HG03045 (cell line): ENCODE measurements at regions not wholly inside any gene's neighbourhood (a gene's known extent, or its start where the extent isn't known, plus 50 kb on each side); places are given as distances from the start of the nearest gene placed in this dataset.
"Not testable (repeated sequence)": the region's sequence is repeated elsewhere in the genome, so short reads cannot be mapped to it uniquely, and the experiment has no call there.

Experiments
- ATAC-seq: cut with Tn5 transposase; IDR thresholded peaks from one replicate; pipeline ENCODE4 v1.9.1; 2021; ENCODE audit warnings: mild to moderate bottlenecking, moderate library complexity; ENCODE audit not compliant: unreplicated experiment

DNA sequence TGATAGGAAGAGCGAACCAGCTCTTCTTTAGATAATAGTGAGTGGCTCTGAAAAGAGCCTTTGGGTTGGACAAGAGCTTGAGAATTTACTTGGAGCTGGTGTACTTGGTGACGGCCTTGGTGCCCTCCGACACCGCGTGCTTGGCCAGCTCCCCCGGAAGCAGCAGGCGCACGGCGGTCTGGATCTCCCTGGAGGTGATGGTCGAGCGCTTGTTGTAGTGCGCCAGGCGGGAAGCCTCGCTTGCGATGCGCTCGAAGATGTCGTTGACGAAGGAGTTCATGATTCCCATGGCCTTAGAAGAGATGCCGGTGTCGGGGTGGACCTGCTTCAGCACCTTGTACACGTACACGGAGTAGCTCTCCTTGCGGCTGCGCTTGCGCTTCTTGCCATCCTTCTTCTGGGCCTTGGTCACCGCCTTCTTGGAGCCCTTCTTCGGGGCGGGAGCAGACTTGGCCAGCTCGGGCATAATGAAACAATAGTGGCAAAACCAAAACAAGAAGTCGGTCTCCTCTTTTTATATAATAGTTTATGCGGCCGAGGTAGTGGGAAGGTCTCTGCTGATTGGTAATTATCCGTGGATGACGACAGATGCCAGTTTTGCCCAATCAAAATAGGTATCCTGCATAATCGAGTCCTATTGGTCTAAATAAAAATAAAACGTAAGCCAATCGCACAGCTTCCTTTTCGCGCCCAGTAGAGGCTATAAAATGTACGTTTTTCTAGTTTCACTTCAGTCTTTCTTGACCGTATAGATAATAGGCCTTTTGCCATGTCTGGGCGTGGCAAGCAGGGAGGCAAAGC lies 104.6 kb downstream of the OR2B2 start:
- ATAC-seq: peak; percentile 80

DNA sequence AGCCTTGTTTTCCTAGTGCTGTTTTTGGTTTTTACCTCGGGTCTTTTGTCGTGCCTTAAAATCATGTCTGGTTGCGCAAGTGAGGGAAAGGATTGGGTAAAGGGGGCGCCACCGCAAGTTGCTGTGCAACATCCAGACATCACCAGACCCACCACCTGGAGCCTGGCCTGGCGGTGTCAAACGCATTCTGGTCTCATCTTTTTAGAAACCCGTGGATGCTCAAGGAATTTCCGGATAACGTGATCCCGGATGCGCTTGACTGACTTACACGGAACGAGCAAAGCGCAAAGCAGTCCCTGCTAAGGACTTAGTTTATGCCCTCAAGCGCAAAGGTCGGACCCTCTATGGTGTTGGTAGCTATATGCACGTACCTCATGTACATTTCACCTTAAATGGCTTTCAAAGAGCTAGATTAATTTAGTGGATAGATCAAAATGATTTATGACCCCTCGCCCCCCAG lies 105.2 kb downstream of the OR2B2 start:
- no peak for ATAC-seq

DNA sequence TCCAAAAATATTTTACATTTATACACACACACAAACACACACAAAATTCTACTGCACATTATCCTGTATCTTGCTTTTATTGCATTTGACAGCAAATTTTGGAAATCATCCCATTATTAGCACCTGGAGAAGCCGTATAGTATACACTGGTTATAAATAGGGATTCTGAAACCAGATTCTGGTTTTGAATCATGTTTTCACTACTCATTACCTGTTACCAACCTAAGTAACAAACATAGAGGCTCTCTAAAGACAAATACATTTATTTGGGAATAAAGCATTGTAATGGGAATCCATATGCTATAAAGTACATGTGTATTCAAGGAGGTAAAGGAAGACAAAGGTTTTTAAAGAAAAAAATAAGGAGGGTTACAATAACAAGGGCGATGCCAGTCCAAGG lies 106.8 kb downstream of the OR2B2 start:
- no peak for ATAC-seq

DNA sequence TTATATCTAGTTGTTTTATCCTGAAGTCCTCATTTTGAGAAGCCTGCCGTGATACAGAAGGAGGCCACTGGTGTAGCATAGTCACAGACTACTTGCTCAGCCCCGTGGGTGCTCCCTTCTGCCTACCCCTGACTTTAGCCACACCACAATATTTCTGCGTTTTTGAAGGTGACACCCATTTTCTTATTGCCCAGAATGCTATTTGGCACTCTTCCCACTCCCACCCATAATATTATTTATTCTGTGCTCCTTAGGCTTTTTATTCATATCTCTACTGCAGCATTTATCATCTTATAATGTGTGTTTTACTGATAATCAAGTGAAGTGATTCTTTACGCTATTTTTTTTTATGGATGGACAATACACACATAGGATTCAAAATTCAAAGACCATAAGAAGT lies 107.3 kb downstream of the OR2B2 start:
- no peak for ATAC-seq

DNA sequence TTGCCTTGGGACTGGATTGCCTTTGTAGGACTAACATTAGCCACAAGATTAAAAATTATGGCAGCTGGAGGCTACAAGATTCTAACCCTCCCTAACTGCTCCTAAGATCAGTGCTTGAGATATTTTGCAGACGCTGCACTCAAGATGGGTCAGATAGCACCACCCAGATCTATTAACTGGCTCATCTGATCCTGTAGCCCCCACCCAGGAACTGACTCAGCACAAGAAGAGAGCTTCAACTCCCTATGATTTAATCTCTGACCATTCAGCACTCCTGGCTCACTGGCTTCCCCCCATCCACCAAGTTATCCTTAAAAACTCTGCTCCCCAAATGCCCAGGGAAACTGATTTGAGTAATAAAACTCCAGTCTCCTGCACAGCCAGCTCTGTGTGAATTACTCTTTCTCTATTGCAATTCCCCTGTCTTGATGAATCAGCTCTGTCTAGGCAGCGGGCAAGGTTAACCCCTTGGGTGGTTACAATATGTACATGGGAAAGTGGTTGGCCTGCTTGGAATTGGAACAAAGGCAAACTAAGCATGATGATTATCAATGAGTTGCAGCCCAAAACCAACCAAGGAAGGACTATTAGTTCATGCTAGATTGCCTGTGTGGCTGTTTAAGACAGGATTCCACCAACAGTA lies 111.3 kb downstream of the OR2B2 start:
- ATAC-seq: no peak

DNA sequence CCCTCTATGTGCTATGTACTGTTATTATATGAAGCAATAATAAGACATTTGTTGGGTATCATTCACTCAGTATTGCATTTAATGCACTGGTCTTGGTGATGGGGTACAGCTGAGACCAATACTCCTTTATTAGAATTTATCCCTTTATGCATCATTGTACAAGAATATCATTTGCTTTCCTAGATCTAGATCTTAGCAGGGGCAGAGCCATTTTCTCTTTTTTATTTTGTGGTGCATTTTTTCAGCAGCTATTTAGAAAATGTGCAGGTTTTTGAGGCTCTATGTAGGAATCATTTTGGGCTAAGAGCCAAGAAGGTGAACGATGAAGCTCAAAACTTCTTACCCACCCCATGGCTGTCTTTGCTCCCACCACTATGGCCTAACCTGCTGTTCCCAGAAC lies 114.2 kb downstream of the OR2B2 start:
- ATAC-seq: no peak

DNA sequence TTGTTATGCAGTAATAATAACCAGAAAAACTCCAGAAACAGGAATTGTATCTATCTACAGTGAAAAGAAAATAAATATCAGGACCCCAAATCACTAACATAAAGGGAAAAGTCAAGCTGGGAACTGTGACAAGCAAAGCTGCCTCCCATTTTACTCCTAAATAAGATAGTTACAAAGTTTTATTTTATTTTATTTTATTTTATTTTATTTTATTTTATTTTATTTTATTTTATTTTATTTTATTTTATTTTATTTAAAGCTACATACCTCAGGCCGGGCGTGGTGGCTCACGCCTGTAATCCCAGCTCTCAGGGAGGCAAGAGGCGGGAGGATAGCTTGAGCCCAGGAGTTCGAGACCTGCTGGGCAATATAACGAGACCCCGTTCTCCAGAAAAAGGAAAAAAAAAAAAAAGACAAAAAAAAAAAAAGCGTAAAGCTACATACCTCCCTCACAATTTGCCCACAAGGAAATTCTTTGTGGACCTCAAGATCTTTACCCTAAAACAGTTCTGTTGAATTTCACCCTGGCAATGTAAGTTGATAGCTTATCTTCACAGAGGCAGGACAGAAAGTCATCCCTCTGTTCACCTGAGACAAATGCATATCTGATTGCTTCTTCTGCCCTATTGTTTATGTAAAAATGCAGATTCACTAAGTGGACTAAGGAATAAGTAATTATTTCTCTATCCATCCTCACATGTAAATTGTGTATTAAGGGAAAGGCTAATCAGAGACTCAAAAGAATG lies 115.3 kb downstream of the OR2B2 start:
- not testable (repeated sequence) for ATAC-seq

DNA sequence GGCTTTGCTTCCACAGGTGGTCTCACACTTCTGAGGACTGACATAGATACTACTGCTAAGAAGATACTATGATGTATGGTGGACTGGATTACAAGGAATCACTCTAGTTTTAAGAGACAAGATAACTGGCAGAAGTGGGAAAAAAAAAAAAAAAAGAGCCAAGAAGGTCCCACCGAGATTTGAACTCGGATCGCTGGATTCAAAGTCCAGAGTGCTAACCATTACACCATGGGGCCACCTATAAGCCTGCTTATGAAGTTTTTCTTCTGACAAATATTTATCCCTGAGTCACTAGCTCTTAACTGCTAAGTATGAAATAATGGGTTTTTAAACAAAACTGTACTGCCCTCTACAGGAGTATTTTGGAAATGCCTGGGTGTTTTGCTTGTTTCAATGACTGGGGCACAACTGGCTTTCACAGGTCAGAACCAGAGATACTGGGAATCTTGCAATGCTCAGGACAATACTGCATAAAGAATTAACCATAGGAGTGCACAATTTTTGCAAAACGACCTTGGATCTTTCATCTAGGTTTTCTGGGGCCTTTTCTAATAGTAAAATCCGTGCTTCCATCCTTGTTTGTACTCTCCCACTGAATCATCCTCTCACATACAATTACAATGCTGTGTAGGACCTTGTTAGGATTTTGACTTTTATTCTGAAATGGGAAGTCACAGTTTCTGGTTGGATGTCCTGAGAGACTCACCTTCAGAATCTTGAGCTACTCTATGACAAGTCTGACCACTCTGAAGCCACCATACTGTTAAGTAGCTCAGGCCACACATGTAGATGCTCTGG lies 116.3 kb downstream of the OR2B2 start:
- ATAC-seq: peak; percentile 42

DNA sequence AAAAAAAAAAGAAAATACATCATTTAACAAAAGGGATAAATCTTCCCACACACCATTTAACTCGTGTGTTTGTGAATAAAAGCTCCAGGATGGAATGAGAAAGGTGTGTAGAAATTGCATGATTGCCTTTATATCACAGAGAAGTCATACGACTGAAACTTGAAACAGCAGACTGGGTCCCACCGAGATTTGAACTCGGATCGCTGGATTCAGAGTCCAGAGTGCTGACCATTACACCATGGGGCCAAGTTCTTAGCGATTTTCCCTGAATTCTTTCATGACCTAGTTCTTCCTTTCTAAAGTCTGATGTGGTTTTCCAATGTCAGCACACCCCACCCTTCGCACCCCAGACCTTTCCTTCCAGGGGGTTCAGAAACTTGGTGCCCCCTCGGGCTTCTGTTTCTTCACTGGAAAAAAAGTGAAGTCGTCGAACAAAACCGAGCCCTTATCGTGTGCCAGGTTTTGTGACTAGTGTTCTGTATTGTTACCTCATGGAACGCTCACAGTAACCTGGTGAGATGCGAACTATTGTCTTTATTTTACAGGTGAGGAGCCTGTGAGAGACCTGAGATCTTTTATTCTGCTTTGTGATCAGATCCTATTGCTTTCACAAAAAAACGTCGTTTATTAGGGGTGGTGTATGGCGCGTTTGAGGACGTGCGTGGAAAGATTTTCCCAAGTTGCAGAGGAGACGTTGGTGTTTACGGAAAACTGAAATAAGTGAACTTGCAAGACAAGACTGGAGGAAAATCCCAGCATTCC lies 120.8 kb downstream of the OR2B2 start:
- ATAC-seq: no peak

DNA sequence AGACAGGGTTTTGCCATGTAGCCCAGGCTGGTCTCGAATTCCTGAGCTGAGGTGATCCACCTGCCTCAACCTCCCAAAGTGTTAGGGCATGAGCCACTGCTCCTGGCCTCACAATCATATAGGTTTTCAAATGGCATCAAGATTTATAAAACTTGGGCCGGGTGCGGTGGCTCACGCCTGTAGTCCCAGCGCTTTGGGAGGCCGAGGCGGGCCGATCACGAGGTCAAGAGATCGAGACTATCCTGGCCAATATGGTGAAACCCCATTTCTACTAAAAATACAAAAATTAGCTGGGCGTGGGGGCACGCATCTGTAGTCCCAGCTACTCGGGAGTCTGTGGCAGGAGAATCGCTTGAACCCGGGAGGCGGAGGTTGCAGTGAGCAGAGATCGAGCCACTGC lies 123.8 kb downstream of the OR2B2 start:
- not testable (repeated sequence) for ATAC-seq

DNA sequence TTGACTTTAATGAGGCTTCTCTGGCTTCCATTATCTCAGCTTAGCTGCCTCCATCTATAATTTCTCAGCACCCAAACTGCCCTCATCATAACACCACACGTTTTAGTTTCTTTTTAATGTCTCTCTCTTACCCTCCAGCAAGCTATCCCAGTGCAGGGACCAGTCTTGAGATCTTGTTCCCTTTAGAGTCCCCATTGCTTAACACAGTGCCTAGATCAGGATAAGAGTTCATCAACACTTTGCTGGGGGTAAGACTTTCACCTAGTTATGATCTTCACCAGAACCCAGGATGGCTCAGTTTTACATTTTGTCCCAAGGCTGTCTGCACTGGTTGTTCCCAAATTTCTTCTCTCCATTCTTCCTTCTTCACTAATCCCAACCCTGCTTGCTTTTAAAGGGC lies 126.1 kb downstream of the OR2B2 start:
- ATAC-seq: no peak

DNA sequence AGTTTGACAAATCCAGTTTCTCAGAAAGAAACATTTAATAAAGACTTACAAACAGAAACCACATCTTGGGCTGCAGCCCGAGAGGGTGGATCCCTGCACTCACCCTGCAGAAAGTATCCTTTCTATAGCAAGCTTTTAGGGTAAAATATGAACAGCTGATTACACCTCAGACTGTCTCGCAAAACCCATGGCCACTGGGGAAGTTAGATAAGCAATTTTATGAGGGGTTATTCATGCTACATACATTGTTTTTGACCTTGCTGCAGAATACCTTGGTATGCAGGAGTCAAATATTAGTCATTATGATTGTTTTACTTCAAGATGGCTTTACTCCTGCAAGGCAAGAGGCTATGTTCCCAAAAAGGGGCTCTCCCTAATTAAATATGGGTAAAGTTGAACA lies 126.9 kb downstream of the OR2B2 start:
- ATAC-seq: no peak

DNA sequence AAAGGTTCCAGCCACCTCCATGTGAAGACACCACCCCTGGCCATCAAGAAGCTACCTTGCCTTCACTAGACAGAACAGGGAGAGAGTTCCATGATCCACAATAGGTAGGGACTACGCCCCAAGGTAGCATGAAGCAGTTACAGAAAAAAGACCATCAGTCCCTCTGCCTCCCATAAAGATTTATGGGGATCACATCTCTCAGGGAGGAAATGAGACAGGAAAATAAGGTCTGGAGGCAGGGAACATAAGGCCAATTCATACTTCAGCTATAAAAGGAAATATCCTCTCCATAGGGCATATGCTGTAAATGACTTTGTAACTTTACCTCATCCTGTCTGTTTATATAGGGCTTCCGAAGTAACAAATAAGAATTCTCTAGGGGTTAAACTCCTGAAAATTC lies 129.4 kb downstream of the OR2B2 start:
- ATAC-seq: no peak

DNA sequence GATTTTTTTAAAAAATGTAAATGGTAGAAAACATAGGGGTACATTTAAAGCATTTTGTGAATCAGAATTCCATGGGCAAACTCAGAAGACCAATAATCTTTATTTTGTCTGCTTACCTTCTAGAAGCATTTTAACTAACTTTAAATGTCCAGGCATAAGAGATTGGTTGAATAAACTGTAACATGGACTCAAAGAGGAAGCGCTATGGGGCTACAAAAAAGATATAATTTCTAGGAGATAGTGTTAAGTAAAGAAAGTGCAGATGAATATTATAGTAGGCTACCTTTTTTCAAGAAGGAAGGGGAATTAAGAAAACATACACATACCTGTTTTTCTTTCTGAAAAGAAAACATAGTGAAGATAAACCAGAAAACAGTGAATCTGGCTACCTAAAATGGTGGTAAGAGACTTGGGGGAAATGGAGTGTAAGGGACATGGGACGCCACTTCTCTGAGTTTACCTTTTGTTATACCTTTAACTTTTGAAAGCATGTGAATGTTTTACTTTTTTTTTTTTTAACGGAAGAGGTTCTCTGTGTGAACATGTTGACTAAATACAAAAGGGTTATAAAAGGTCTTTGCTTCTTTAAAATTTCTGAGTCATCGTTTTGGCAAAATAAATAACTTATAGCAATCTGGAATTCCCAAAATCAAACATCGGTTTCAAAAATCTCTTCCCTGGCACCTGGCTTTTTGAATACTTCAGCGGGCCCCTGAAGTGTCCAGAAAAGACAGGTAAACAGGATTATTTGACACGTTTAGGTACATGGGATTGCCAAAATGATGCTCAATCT lies 133.4 kb downstream of the OR2B2 start:
- ATAC-seq: no peak

DNA sequence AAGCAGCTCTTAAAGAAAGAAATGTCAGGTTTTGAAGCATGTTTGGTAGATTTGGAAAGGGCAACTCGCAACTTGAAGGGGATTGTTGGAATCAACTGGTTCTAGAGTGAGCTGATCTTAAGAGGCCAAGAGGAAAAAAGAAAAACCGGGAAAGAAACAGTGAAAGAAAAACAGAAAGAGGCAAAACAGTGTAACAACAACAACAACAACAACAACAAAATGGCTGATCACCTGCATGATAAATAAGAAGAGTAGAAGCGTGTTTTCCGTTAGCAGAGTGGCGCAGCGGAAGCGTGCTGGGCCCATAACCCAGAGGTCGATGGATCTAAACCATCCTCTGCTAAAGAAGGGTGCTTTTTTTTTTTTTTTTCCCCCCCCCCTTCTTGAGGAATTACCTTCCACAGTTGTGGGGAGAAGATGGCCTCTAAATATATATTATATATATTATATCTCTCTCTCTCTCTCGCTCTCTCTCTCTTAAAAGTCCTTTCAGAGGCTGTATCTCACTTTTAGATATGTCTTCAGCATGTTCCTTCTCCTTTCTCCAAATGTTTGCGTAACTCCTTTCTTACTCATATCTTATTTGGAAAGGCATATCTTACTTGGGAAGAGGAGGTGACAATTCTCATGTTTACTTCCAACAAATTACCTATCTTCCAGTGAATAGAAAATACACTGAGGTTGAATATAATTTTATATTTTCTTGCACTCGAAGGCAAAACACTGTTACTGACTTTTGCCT lies 134.4 kb downstream of the OR2B2 start:
- ATAC-seq: no peak

DNA sequence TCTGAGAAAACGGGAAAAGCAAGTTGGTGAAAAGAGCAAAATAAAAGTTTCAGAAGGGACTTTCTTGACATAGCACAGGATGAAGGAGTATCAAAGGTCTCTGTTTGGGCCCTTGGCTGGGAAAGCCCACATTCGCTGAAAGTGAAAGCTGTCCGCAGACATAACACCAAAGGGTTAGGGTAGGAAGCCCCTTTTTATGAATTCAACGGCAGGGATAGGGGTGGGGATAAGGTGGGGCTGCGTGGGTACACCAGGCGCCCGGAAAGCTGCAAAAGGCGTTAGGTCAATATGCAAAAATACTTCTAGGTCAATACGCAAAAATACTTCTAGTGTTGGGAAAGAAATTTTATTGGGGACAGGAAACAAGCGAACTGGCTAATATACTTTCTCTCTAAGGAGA lies 135.1 kb downstream of the OR2B2 start:
- ATAC-seq: no peak

DNA sequence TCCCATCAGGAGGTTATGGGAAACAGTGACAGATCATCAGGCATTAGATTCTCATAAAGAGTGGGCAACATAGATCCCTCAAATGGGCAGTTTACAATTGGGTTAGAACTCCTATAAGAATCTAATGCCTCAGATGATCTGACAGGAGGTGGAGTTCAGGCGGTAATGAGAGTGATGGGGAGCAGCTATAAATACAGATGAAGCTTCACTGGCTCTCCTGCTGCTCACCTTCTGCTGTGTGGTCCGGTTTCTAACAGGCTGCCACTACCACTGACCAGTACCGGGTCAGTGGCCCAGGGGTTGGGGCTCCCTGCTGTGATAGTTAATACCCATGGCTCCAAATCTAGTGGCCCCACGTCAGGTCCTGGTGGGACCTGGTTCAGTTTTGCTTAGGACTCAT lies 135.7 kb downstream of the OR2B2 start:
- no peak for ATAC-seq

DNA sequence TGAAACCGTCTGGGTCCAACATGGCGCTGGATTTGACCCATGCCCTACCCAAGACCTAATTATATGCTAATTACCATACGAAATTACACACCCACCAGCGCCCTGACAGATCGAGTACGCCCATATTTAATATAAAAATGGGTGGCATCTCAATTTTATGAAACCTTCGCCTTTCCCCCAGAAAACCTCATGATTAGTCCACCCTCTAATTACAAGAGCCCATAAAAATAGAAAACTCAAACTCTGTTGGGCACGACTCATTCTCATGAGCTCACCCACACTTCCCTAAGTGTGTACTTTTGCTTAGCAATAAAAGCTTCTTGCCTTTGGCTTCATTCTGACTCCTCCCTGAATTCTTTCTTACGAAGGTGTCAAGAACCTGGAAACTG lies 136.4 kb downstream of the OR2B2 start:
- ATAC-seq: no peak
